NCI-H460 (cell line): ENCODE measurements at regions not wholly inside any gene's neighbourhood (a gene's known extent, or its start where the extent isn't known, plus 50 kb on each side); places are given as distances from the start of the nearest gene placed in this dataset.
"Not testable (repeated sequence)": the region's sequence is repeated elsewhere in the genome, so short reads cannot be mapped to it uniquely, and the experiment has no call there.

ENCODE experiments used
- DNase-seq: peaks from one replicate; pipeline ENCODE4 v3.0.0-alpha.2; 2016; ENCODE audit warnings: low read depth; ENCODE audit errors: extremely low read depth

- DNase-seq: peak; percentile 23
Observed at GRCh38 chr6:1015825-1016224, 296.1 kb upstream of the FOXQ1 start.

- no peak for DNase-seq
Observed at GRCh38 chr6:1014431-1014807, 297.5 kb upstream of the FOXQ1 start.

- no peak for DNase-seq
Observed at GRCh38 chr6:1013656-1014430, 298.1 kb upstream of the FOXQ1 start.

- no peak for DNase-seq
Observed at GRCh38 chr6:1009103-1009502, 302.8 kb upstream of the FOXQ1 start.

- DNase-seq: no peak
Observed at GRCh38 chr6:1007159-1007558, 304.7 kb upstream of the FOXQ1 start.

- DNase-seq: no peak
Observed at GRCh38 chr6:1004885-1005630, 306.8 kb upstream of the FOXQ1 start.

- DNase-seq: no peak
Observed at GRCh38 chr6:1003394-1004160, 308.3 kb upstream of the FOXQ1 start.

GRCh38 chr6:1002989-1003388 lies 308.9 kb upstream of the FOXQ1 start:
- DNase-seq: no peak

- no peak for DNase-seq
Observed at GRCh38 chr6:1001655-1002349, 308.9 kb upstream of the EXOC2 start.

GRCh38 chr6:999552-999951 lies 306.6 kb upstream of the EXOC2 start:
- DNase-seq: no peak

GRCh38 chr6:998551-998950 lies 305.6 kb upstream of the EXOC2 start:
- no peak for DNase-seq

- DNase-seq: no peak
Observed at GRCh38 chr6:996271-996852, 303.4 kb upstream of the EXOC2 start.

- DNase-seq: no peak
Observed at GRCh38 chr6:991192-991591, 298.3 kb upstream of the EXOC2 start.

GRCh38 chr6:984031-984430 lies 291.1 kb upstream of the EXOC2 start:
- no peak for DNase-seq

- no peak for DNase-seq
Observed at GRCh38 chr6:978937-979685, 286.2 kb upstream of the EXOC2 start.

- not testable (repeated sequence) for DNase-seq
Observed at GRCh38 chr6:977226-977625, 284.3 kb upstream of the EXOC2 start.

- no peak for DNase-seq
Observed at GRCh38 chr6:971981-972640, 279.2 kb upstream of the EXOC2 start.

GRCh38 chr6:968791-969190 lies 275.9 kb upstream of the EXOC2 start:
- DNase-seq: no peak

- no peak for DNase-seq
Observed at GRCh38 chr6:967701-968100, 274.8 kb upstream of the EXOC2 start.
